Endothelial cell of umbilical vein (primary cell): ENCODE measurements at regions not wholly inside any gene's neighbourhood (a gene's known extent, or its start where the extent isn't known, plus 50 kb on each side); places are given as distances from the start of the nearest gene placed in this dataset.

Experiments
- BruUV-seq: library from RNA; stranded (reverse); fragments of 400-500 nt; replicated peaks from 2 replicates; lab custom pipeline; 2021; lab: Mats Ljungman, UMichigan
- CTCF ChIA-PET: fragments of 300-600, 350-600 bp; sonication (Branson Sonifier 250); formaldehyde crosslinking; loops from one replicate; lab custom pipeline; 2021; ENCODE audit warnings: antibody characterized with exemption, inconsistent platforms; lab: Charles Lee
- POLR2A ChIA-PET: fragments of 300-600, 350-600 bp; sonication (Branson Sonifier 250); formaldehyde crosslinking; loops from one replicate; lab custom pipeline; 2021; ENCODE audit warnings: antibody characterized with exemption, inconsistent platforms; lab: Charles Lee
- DNase-seq: peaks from one replicate; pipeline ENCODE4 v3.0.0-alpha.2; 2011; ENCODE audit warnings: low read depth, low spot score
- FAIRE-seq: peaks from 2 replicates; lab custom pipeline; 2011; peaks lifted over from hg19 to GRCh38; lab: Jason Lieb, UNC
- H2AFZ ChIP-seq: 2 replicates; pipeline ENCODE4 v1.6.0; 2012; ENCODE audit warnings: low read depth, low read length, control low read depth, inconsistent platforms
- H3K27ac ChIP-seq: 2 replicates; pipeline ENCODE4 v1.5.1; 2011; ENCODE audit warnings: low read depth, mild to moderate bottlenecking, control low read depth, low read length, moderate library complexity; ENCODE audit not compliant: insufficient read depth
- H3K27me3 ChIP-seq, 2 experiments: 2 replicates each; pipeline versions ENCODE4 v1.6.0 to v1.6.1; 2011; ENCODE audit warnings: low read length in 2 of 2, mixed read lengths in 1 of 2; ENCODE audit not compliant: control insufficient read depth in 2 of 2, insufficient read depth in 2 of 2
- H3K36me3 ChIP-seq, 2 experiments: 2 replicates in 1 of 2; 3 replicates in 1 of 2; pipeline ENCODE4 v1.5.1; 2011; ENCODE audit warnings: low read length in 2 of 2, mild to moderate bottlenecking in 1 of 2, moderate library complexity in 1 of 2; ENCODE audit not compliant: control insufficient read depth in 2 of 2, insufficient read depth in 2 of 2; ENCODE audit errors: extremely low read depth in 1 of 2
- H3K4me1 ChIP-seq: 3 replicates; pipeline ENCODE4 v1.5.1; 2011; ENCODE audit warnings: mild to moderate bottlenecking, low read length; ENCODE audit not compliant: control insufficient read depth, insufficient read depth; ENCODE audit errors: extremely low read depth
- H3K4me2 ChIP-seq: 2 replicates; pipeline ENCODE4 v1.6.1; 2011; ENCODE audit warnings: low read length, control low read depth, mixed read lengths; ENCODE audit not compliant: insufficient read depth
- H3K4me3 ChIP-seq, 3 experiments: fragments of 200-600 bp in 1 of 3; sonication (generic), shearing (Covaris generic) in 1 of 3; replicated peaks in 1 of 3; 2 replicates each; pipeline ENCODE4 v1.5.1; 2011 to 2016; ENCODE audit warnings: control low read depth in 3 of 3, low read length in 3 of 3, mild to moderate bottlenecking in 2 of 3, inconsistent platforms in 1 of 3, low read depth in 1 of 3, moderate library complexity in 1 of 3; ENCODE audit not compliant: insufficient read depth in 1 of 3
- H3K79me2 ChIP-seq: 2 replicates; pipeline ENCODE4 v1.6.0; 2012; ENCODE audit warnings: low read length, inconsistent platforms; ENCODE audit not compliant: control insufficient read depth, insufficient read depth
- H3K9ac ChIP-seq: replicated peaks from 2 replicates; pipeline ENCODE3; 2011; ENCODE audit warnings: low read length, control low read depth; ENCODE audit not compliant: insufficient read depth; ENCODE audit errors: extremely low read depth
- H3K9me1 ChIP-seq: replicated peaks from 3 replicates; pipeline ENCODE4 v1.6.0; 2011; ENCODE audit warnings: mild to moderate bottlenecking, low read length; ENCODE audit not compliant: control insufficient read depth, insufficient read depth; ENCODE audit errors: extremely low read depth
- H3K9me3 ChIP-seq: replicated peaks from 2 replicates; pipeline ENCODE4 v1.5.1; 2012; ENCODE audit warnings: low read length, inconsistent platforms; ENCODE audit not compliant: control insufficient read depth, insufficient read depth
- H4K20me1 ChIP-seq: replicated peaks from 2 replicates; pipeline ENCODE3; 2011; ENCODE audit warnings: mild to moderate bottlenecking, low read length; ENCODE audit not compliant: control insufficient read depth, insufficient read depth; ENCODE audit errors: extremely low read depth
- EZH2 ChIP-seq: IDR thresholded peaks from 2 replicates; pipeline ENCODE4 v1.6.1; 2012; ENCODE audit warnings: borderline replicate concordance, low read depth, mild to moderate bottlenecking, moderate library complexity, low read length, inconsistent platforms; ENCODE audit not compliant: severe bottlenecking
- GATA2 ChIP-seq: IDR thresholded peaks from 2 replicates; pipeline ENCODE4 v1.7.0; 2011; ENCODE audit warnings: low read depth, mild to moderate bottlenecking, moderate library complexity, mixed read lengths, low read length; ENCODE audit not compliant: insufficient read length, insufficient read depth
- JUN ChIP-seq: IDR thresholded peaks from 2 replicates; pipeline ENCODE4 v1.6.1; 2011; ENCODE audit warnings: borderline replicate concordance, low read depth; ENCODE audit not compliant: insufficient read length, insufficient read depth
- MAX ChIP-seq: IDR thresholded peaks from 2 replicates; pipeline ENCODE4 v1.6.1; 2011; ENCODE audit not compliant: insufficient read depth, insufficient read length
- MYC ChIP-seq: IDR thresholded peaks from one replicate; pipeline ENCODE4 v1.6.1; 2011; ENCODE audit warnings: mild to moderate bottlenecking, low read depth, low read length
- POLR2A ChIP-seq: IDR thresholded peaks from 2 replicates; pipeline ENCODE4 v1.6.1; 2012; ENCODE audit warnings: low read depth, mild to moderate bottlenecking, control low read depth, low read length
- POLR2AphosphoS5 ChIP-seq: IDR thresholded peaks from 2 replicates; pipeline ENCODE4 v1.6.1; 2012; ENCODE audit warnings: low read depth, mild to moderate bottlenecking, control low read depth, low read length, moderate library complexity; ENCODE audit not compliant: insufficient read depth
- dilution Hi-C: fragments of 300-500 bp; cut with MboI; formaldehyde crosslinking; loops from one replicate; pipeline ENCODE4 v1.15.0; 2019; ENCODE audit warnings: low sequenced_read_pairs; ENCODE audit not compliant: extremely low pct_ligation_motif_present
- intact Hi-C: fragments of 100-400 bp; cut with micrococcal nuclease; formaldehyde crosslinking; loops from one replicate; pipeline ENCODE4 v1.10.0; 2022
- TF ChIP-seq, protein P1 (sequence below), 2 donors: IDR thresholded peaks; 1 replicate in 1 of 2; 2 replicates in 1 of 2; pipeline ENCODE4 v1.5.1; 2011; ENCODE audit warnings: low read length in 2 of 2, mild to moderate bottlenecking in 2 of 2, moderate library complexity in 2 of 2, control low read depth in 1 of 2, inconsistent platforms in 1 of 2, low read depth in 1 of 2; ENCODE audit not compliant: insufficient read depth in 1 of 2; ENCODE audit errors: extremely low read depth in 1 of 2

- POLR2A ChIA-PET: no interaction called here
- DNase-seq (no peak), FAIRE-seq (no peak)
- Histone ChIP-seq H4K20me1 (no peaks in the 10 kb centered on the region), H3K27ac (no peak overlapping the region), H3K9me1 (no peaks in the 10 kb centered on the region), H3K27me3 (no peaks in the 10 kb centered on the region), H3K79me2 (no peaks in the 10 kb centered on the region), H3K9ac (no peak overlapping the region), H3K9me3 (peaks cover 5% of the 10 kb centered on the region), H3K36me3 (no peaks in the 10 kb centered on the region), H2AFZ (no peak overlapping the region), H3K4me1 (no peaks in the 10 kb centered on the region), H3K4me2 (no peak overlapping the region), H3K4me3 (no peak overlapping the region)
- TF ChIP-seq POLR2A: no peak
- TF ChIP-seq JUN: no peak
- TF ChIP-seq, protein P1, sequence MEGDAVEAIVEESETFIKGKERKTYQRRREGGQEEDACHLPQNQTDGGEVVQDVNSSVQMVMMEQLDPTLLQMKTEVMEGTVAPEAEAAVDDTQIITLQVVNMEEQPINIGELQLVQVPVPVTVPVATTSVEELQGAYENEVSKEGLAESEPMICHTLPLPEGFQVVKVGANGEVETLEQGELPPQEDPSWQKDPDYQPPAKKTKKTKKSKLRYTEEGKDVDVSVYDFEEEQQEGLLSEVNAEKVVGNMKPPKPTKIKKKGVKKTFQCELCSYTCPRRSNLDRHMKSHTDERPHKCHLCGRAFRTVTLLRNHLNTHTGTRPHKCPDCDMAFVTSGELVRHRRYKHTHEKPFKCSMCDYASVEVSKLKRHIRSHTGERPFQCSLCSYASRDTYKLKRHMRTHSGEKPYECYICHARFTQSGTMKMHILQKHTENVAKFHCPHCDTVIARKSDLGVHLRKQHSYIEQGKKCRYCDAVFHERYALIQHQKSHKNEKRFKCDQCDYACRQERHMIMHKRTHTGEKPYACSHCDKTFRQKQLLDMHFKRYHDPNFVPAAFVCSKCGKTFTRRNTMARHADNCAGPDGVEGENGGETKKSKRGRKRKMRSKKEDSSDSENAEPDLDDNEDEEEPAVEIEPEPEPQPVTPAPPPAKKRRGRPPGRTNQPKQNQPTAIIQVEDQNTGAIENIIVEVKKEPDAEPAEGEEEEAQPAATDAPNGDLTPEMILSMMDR (IDR thresholded peaks at IDR 0.05; ENCODE audit: extremely low read depth in 1 of 2, insufficient read depth in 1 of 2, low read depth in 1 of 2, low read length in 2 of 2): no peak
- TF ChIP-seq MYC: no peak
- TF ChIP-seq MAX: no peak
- no peak for TF ChIP-seq POLR2AphosphoS5
- TF ChIP-seq EZH2: no peak
- TF ChIP-seq GATA2: no peak
- dilution Hi-C loops (no loop called here), intact Hi-C loops (no loop called here)
- CTCF ChIA-PET: no interaction called here
- BruUV-seq: no TSS peak
Observed at GRCh38 chr16:49195237-49195548, 86.4 kb downstream of the CBLN1 start.
